CD14-positive monocyte (primary cell): ENCODE measurements at regions not wholly inside any gene's neighbourhood (a gene's known extent, or its start where the extent isn't known, plus 50 kb on each side); places are given as distances from the start of the nearest gene placed in this dataset.

ENCODE experiments used
- DNase-seq, 3 donors: peaks; one replicate each; pipeline ENCODE4 v3.0.0-alpha.2; 2011 to 2022
- H2AFZ ChIP-seq: 2 replicates; pipeline ENCODE4 v1.6.0; 2012; ENCODE audit warnings: mild to moderate bottlenecking, low read depth, low read length, inconsistent platforms; ENCODE audit not compliant: insufficient read depth, poor library complexity, severe bottlenecking
- H3K27ac ChIP-seq, 2 donors: 1 replicate in 1 of 2; 2 replicates in 1 of 2; pipeline ENCODE4 v1.5.1; 2012 to 2013; ENCODE audit warnings: low read length in 2 of 2, control low read depth in 1 of 2, inconsistent platforms in 1 of 2, low read depth in 1 of 2, mild to moderate bottlenecking in 1 of 2
- H3K27me3 ChIP-seq, 2 donors: one replicate each; pipeline versions ENCODE4 v1.6.0 to v1.6.1; 2011 to 2013; ENCODE audit warnings: low read length in 2 of 2; ENCODE audit not compliant: control insufficient read depth in 2 of 2, insufficient read depth in 2 of 2
- H3K36me3 ChIP-seq, 2 donors: replicated peaks in 1 of 2; 1 replicate in 1 of 2; 2 replicates in 1 of 2; pipeline versions ENCODE4 v1.5.1 to v1.6.1; 2012 to 2013; ENCODE audit warnings: low read length in 2 of 2, control low read depth in 1 of 2, inconsistent platforms in 1 of 2, mild to moderate bottlenecking in 1 of 2; ENCODE audit not compliant: insufficient read depth in 2 of 2, control insufficient read depth in 1 of 2
- H3K4me1 ChIP-seq, 2 donors: 1 replicate in 1 of 2; 2 replicates in 1 of 2; pipeline versions ENCODE4 v1.5.1 to v1.6.1; 2012 to 2013; ENCODE audit warnings: low read length in 2 of 2, control low read depth in 1 of 2, inconsistent platforms in 1 of 2, mild to moderate bottlenecking in 1 of 2, moderate library complexity in 1 of 2; ENCODE audit not compliant: insufficient read depth in 2 of 2, control insufficient read depth in 1 of 2
- H3K4me2 ChIP-seq: replicated peaks from 2 replicates; pipeline ENCODE3; 2012; ENCODE audit warnings: low read length, moderate library complexity, mild to moderate bottlenecking; ENCODE audit not compliant: poor library complexity, severe bottlenecking; ENCODE audit errors: extremely low read depth
- H3K4me3 ChIP-seq, 3 experiments: fragments of 200-600 bp in 1 of 3; sonication (generic) in 1 of 3; replicated peaks in 1 of 3; 1 replicate in 2 of 3; 2 replicates in 1 of 3; pipeline ENCODE4 v1.5.1; 2011 to 2013; ENCODE audit warnings: low read length in 3 of 3, mild to moderate bottlenecking in 3 of 3, control low read depth in 2 of 3, low read depth in 2 of 3, inconsistent platforms in 1 of 3, moderate library complexity in 1 of 3
- H3K79me2 ChIP-seq: 2 replicates; pipeline ENCODE4 v1.6.0; 2012; ENCODE audit warnings: mild to moderate bottlenecking, control low read depth, inconsistent platforms, low read length, moderate library complexity; ENCODE audit not compliant: insufficient read depth
- H3K9ac ChIP-seq: 2 replicates; pipeline ENCODE4 v1.6.0; 2017; ENCODE audit warnings: low read length, mild to moderate bottlenecking; ENCODE audit not compliant: insufficient read depth, poor library complexity, severe bottlenecking
- H3K9me3 ChIP-seq, 2 donors: replicated peaks in 1 of 2; 1 replicate in 1 of 2; 2 replicates in 1 of 2; pipeline versions ENCODE4 v1.5.1 to v1.6.1; 2012 to 2013; ENCODE audit warnings: low read length in 2 of 2, control low read depth in 1 of 2; ENCODE audit not compliant: control insufficient read depth in 1 of 2, insufficient read depth in 1 of 2
- H4K20me1 ChIP-seq: 2 replicates; pipeline ENCODE4 v1.6.0; 2012; ENCODE audit warnings: mild to moderate bottlenecking, low read length, control low read depth, moderate library complexity; ENCODE audit not compliant: insufficient read depth
- H3K27ac Mint-ChIP-seq, 7 donors: one replicate each; pipeline ENCODE4 v1.8.0; 2020; ENCODE audit warnings: mild to moderate bottlenecking in 7 of 7, mixed read lengths in 7 of 7, moderate library complexity in 6 of 7, inconsistent platforms in 2 of 7
- H3K27me3 Mint-ChIP-seq, 3 donors: one replicate each; pipeline ENCODE4 v1.8.0; 2021 to 2022; ENCODE audit warnings: low read depth in 3 of 3, mild to moderate bottlenecking in 3 of 3, mixed read lengths in 3 of 3, moderate library complexity in 3 of 3, inconsistent platforms in 1 of 3
- H3K36me3 Mint-ChIP-seq, 2 donors: one replicate each; pipeline ENCODE4 v1.8.0; 2020; ENCODE audit warnings: mixed read lengths in 2 of 2, inconsistent platforms in 1 of 2, mild to moderate bottlenecking in 1 of 2
- H3K4me1 Mint-ChIP-seq: one replicate; pipeline ENCODE4 v1.8.0; 2020; ENCODE audit warnings: mild to moderate bottlenecking, mixed read lengths
- H3K4me3 Mint-ChIP-seq, 2 donors: one replicate each; pipeline ENCODE4 v1.8.0; 2020; ENCODE audit warnings: mild to moderate bottlenecking in 2 of 2, mixed read lengths in 2 of 2, moderate library complexity in 1 of 2
- H3K9me3 Mint-ChIP-seq, 7 donors: one replicate each; pipeline ENCODE4 v1.8.0; 2020 to 2022; ENCODE audit warnings: mixed read lengths in 7 of 7, mild to moderate bottlenecking in 6 of 7, moderate library complexity in 6 of 7, inconsistent platforms in 2 of 7
- CTCF ChIP-seq: fragments of 200-600 bp; IDR thresholded peaks from one replicate; pipeline ENCODE4 v1.8.0; 2022; ENCODE audit warnings: antibody characterized with exemption, mild to moderate bottlenecking
- WGBS: methylation state at CpG from one replicate; pipeline ENCODE4 v1.1.5; 2013; ENCODE audit warnings: missing lambda C conversion rate; ENCODE audit not compliant: insufficient coverage; 5-methylcytosine and 5-hydroxymethylcytosine counted together
- intact Hi-C, 2 donors: fragments of 100-400 bp; cut with micrococcal nuclease; formaldehyde crosslinking; loops; one replicate each; pipeline versions ENCODE4 v1.15.0 to v1.15.1; 2023

- Histone ChIP-seq H2AFZ (no peak overlapping the region), H3K27me3 (no peaks in the 10 kb centered on the region), H3K36me3 (no peaks in the 10 kb centered on the region), H3K27ac (no peak overlapping the region), H3K4me1 (peaks cover 0 to 19% of the 10 kb centered on the region in 2 donors), H3K9ac (no peak overlapping the region), H3K4me2 (no peak overlapping the region), H3K4me3 (peak overlapping the region in 1 of 3 experiments; percentile 62), H3K79me2 (no peaks in the 10 kb centered on the region), H3K9me3 (no peaks in the 10 kb centered on the region), H4K20me1 (no peaks in the 10 kb centered on the region)
- no peak for DNase-seq
- Mint-ChIP-seq H3K27ac (peak overlapping the region in 1 of 7 donors; percentile 82), H3K4me1 (peaks cover 44% of the 10 kb centered on the region), H3K9me3 (no peaks in the 10 kb centered on the region), H3K27me3 (no peaks in the 10 kb centered on the region), H3K4me3 (peak overlapping the region; percentile 85 to 94), H3K36me3 (no peaks in the 10 kb centered on the region)
- WGBS = 51% methylated on average over 5 of the region's 11 CpGs
- intact Hi-C loops = no loop called here
- TF ChIP-seq CTCF = no peak
These were observed 364.2 kb upstream of the AMELY start for GRCh38 chrY:7275751-7276150.

GRCh38 chrY:7275014-7275413, 363.5 kb upstream of the AMELY start:
- intact Hi-C loops = no loop called here
- Histone ChIP-seq H3K27me3 (no peaks in the 10 kb centered on the region), H3K4me2 (no peak overlapping the region), H3K9ac (no peak overlapping the region), H3K4me3 (peak overlapping the region in 1 of 3 experiments; percentile 62), H3K79me2 (no peaks in the 10 kb centered on the region), H4K20me1 (no peaks in the 10 kb centered on the region), H3K36me3 (no peaks in the 10 kb centered on the region), H3K9me3 (no peaks in the 10 kb centered on the region), H3K27ac (peak overlapping the region in 1 of 2 donors; percentile 17), H3K4me1 (peaks cover 0 to 19% of the 10 kb centered on the region in 2 donors), H2AFZ (no peak overlapping the region)
- peak overlapping the region in 1 of 7 donors; percentile 82 for H3K27ac Mint-ChIP-seq
- no peaks in the 10 kb centered on the region for H3K36me3 Mint-ChIP-seq
- no peak for TF ChIP-seq CTCF
- H3K27me3 Mint-ChIP-seq = no peaks in the 10 kb centered on the region
- no peak for DNase-seq
- no peaks in the 10 kb centered on the region for H3K9me3 Mint-ChIP-seq
- peak overlapping the region; percentile 85 to 94 for H3K4me3 Mint-ChIP-seq
- 0% methylated on average over 7 of the region's 18 CpGs for WGBS
- peaks cover 44% of the 10 kb centered on the region for H3K4me1 Mint-ChIP-seq
